ENCODE measurements at regions not wholly inside any gene's neighbourhood (a gene's known extent, or its start where the extent isn't known, plus 50 kb on each side); places are given as distances from the start of the nearest gene placed in this dataset.

DNA sequence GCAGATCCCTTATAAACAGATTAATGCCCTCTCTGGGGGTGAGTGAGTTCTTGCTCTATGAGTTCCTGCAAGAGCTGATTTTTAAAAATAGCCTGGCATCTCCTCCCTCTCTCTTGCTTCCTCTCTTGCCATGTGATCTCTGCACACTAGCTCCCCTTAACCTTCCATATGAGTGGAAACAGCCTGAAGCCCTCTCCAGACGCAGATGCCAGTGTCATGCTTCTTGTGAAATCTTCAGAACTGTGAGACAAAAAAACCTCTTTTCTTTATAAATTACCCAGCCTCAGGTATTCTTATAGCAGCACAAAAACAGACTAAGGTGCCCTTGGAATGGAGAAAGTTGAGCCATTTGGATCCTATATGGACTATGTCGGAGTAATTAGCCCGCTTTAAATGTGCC is 559.7 kb upstream of the CYLC2 start:
- TF ChIP-seq CTCF (conservative IDR thresholded peaks at IDR 0.05) (no peak), EZH2 (IDR thresholded peaks at IDR 0.05; ENCODE audit: low read depth) (no peak)
